ENCODE measurements at regions not wholly inside any gene's neighbourhood (a gene's known extent, or its start where the extent isn't known, plus 50 kb on each side); places are given as distances from the start of the nearest gene placed in this dataset.
"Not testable (repeated sequence)": the region's sequence is repeated elsewhere in the genome, so short reads cannot be mapped to it uniquely, and the experiment has no call there.

GRCh38 chr3:162626172-162626571, 1129.6 kb downstream of the OTOL1 start:
- Histone ChIP-seq H3K27ac (ENCODE audit: low read depth, low read length) (no peak overlapping the region), H3K4me2 (ENCODE audit: insufficient read depth, low read length) (no peak overlapping the region), H3K9me3 (ENCODE audit: low read depth, low read length) (no peaks in the 10 kb centered on the region), H3K4me3 (ENCODE audit: insufficient read depth, low read length) (no peak overlapping the region), H3K79me2 (ENCODE audit: insufficient read depth, low read length) (no peaks in the 10 kb centered on the region), H3K4me1 (ENCODE audit: insufficient read depth, low read length) (no peaks in the 10 kb centered on the region), H4K20me1 (ENCODE audit: insufficient read depth, low read length) (no peaks in the 10 kb centered on the region), H3K27me3 (ENCODE audit: insufficient read depth, low read length) (no peaks in the 10 kb centered on the region), H3K36me3 (ENCODE audit: insufficient read depth, low read length) (no peaks in the 10 kb centered on the region), H2AFZ (ENCODE audit: low read length) (no peak overlapping the region)
- DNase-seq (ENCODE audit: insufficient read length, low spot score, missing footprints): no peak
- TF ChIP-seq CTCF (IDR thresholded peaks at IDR 0.05; ENCODE audit: extremely low read depth, low read depth, low read length): no peak

- Histone ChIP-seq H3K4me2 (ENCODE audit: insufficient read depth, low read length) (no peak overlapping the region), H3K36me3 (ENCODE audit: insufficient read depth, low read length) (no peaks in the 10 kb centered on the region), H4K20me1 (ENCODE audit: insufficient read depth, low read length) (no peaks in the 10 kb centered on the region), H3K4me3 (ENCODE audit: insufficient read depth, low read length) (no peak overlapping the region), H3K4me1 (ENCODE audit: insufficient read depth, low read length) (no peaks in the 10 kb centered on the region), H3K27ac (ENCODE audit: low read depth, low read length) (no peak overlapping the region), H2AFZ (ENCODE audit: low read length) (no peak overlapping the region), H3K27me3 (ENCODE audit: insufficient read depth, low read length) (no peaks in the 10 kb centered on the region), H3K9me3 (ENCODE audit: low read depth, low read length) (no peaks in the 10 kb centered on the region), H3K79me2 (ENCODE audit: insufficient read depth, low read length) (no peaks in the 10 kb centered on the region)
- DNase-seq (ENCODE audit: insufficient read length, low spot score, missing footprints): no peak
- TF ChIP-seq CTCF (IDR thresholded peaks at IDR 0.05; ENCODE audit: extremely low read depth, low read depth, low read length): no peak
These were observed 1131.9 kb downstream of the OTOL1 start for GRCh38 chr3:162628531-162628930.

- Histone ChIP-seq H3K36me3 (ENCODE audit: insufficient read depth, low read length) (no peaks in the 10 kb centered on the region), H3K4me3 (ENCODE audit: insufficient read depth, low read length) (no peak overlapping the region), H4K20me1 (ENCODE audit: insufficient read depth, low read length) (no peaks in the 10 kb centered on the region), H3K4me2 (ENCODE audit: insufficient read depth, low read length) (no peak overlapping the region), H3K27ac (ENCODE audit: low read depth, low read length) (no peak overlapping the region), H2AFZ (ENCODE audit: low read length) (no peak overlapping the region), H3K27me3 (ENCODE audit: insufficient read depth, low read length) (no peaks in the 10 kb centered on the region), H3K4me1 (ENCODE audit: insufficient read depth, low read length) (no peaks in the 10 kb centered on the region), H3K9me3 (ENCODE audit: low read depth, low read length) (no peaks in the 10 kb centered on the region), H3K79me2 (ENCODE audit: insufficient read depth, low read length) (no peaks in the 10 kb centered on the region)
- no peak for DNase-seq (ENCODE audit: insufficient read length, low spot score, missing footprints)
- no peak for TF ChIP-seq CTCF (IDR thresholded peaks at IDR 0.05; ENCODE audit: extremely low read depth, low read depth, low read length)
These were observed 1132.8 kb downstream of the OTOL1 start for GRCh38 chr3:162629372-162629771.

DNA sequence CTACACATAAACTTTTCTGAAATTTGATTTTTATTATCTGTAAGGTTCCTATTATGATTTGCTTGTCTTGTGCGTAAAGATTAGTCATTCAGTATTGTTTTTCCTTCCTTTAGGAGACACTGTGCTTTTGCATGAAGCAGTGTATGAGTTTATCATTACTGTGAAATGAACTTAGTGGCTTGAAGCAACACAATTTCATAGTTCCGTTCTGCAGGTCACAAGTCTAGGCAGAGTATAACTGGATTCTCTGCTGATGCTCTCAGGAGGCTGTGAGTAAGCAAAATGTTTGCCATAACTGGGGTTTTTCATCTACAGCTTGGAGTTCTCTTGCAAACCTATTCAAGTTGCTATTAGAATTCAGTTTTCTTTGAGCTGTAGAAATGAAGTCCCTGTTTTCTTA, 1136.1 kb downstream of the OTOL1 start:
- Histone ChIP-seq H3K27me3 (ENCODE audit: insufficient read depth, low read length) (no peaks in the 10 kb centered on the region), H3K27ac (ENCODE audit: low read depth, low read length) (no peak overlapping the region), H3K36me3 (ENCODE audit: insufficient read depth, low read length) (no peaks in the 10 kb centered on the region), H3K4me3 (ENCODE audit: insufficient read depth, low read length) (no peak overlapping the region), H4K20me1 (ENCODE audit: insufficient read depth, low read length) (no peaks in the 10 kb centered on the region), H3K79me2 (ENCODE audit: insufficient read depth, low read length) (no peaks in the 10 kb centered on the region), H3K9me3 (ENCODE audit: low read depth, low read length) (peaks cover 2% of the 10 kb centered on the region), H3K4me2 (ENCODE audit: insufficient read depth, low read length) (no peak overlapping the region), H3K4me1 (ENCODE audit: insufficient read depth, low read length) (no peaks in the 10 kb centered on the region), H2AFZ (ENCODE audit: low read length) (no peak overlapping the region)
- DNase-seq (ENCODE audit: insufficient read length, low spot score, missing footprints): peak; percentile 37
- no peak for TF ChIP-seq CTCF (IDR thresholded peaks at IDR 0.05; ENCODE audit: extremely low read depth, low read depth, low read length)

DNA sequence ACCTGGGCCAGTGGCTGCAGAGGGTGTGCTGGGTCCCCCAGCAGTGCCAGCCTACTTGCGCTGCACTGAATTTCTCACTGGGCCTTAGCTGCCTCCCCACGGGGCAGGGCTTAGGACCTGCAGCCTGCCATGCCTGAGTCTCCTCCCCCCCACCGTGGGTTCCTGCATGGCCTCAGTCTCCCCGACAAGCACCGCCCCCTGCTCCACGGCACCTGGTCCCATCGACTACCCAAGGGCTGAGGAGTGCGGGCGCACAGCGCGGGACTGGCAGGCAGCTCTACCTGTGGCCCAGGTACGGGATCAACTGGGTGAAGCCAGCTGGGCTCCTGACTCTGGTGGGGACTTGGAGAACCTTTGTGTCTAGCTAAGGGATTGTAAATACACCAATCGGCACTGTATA, 1143.6 kb downstream of the OTOL1 start:
- not testable (repeated sequence) for H3K4me2 ChIP-seq (ENCODE audit: insufficient read depth, low read length); H3K79me2 ChIP-seq (ENCODE audit: insufficient read depth, low read length); H3K4me3 ChIP-seq (ENCODE audit: insufficient read depth, low read length); H3K4me1 ChIP-seq (ENCODE audit: insufficient read depth, low read length); H4K20me1 ChIP-seq (ENCODE audit: insufficient read depth, low read length); H3K9me3 ChIP-seq (ENCODE audit: low read depth, low read length); H3K27me3 ChIP-seq (ENCODE audit: insufficient read depth, low read length); H2AFZ ChIP-seq (ENCODE audit: low read length); DNase-seq (ENCODE audit: insufficient read length, low spot score, missing footprints); H3K36me3 ChIP-seq (ENCODE audit: insufficient read depth, low read length); H3K27ac ChIP-seq (ENCODE audit: low read depth, low read length)

Data from osteoblast (primary cell).